GOT3 (cell line): ENCODE measurements at regions not wholly inside any gene's neighbourhood (a gene's known extent, or its start where the extent isn't known, plus 50 kb on each side); places are given as distances from the start of the nearest gene placed in this dataset.

Source experiments
- DNase-seq: peaks from one replicate; lab custom pipeline; 2025; ENCODE audit warnings: mixed read lengths; lab: John Stamatoyannopoulos, UW

- no peak for DNase-seq
Measured at GRCh38 chr11:121794671-121795141, 321.3 kb downstream of the BLID start.

- no peak for DNase-seq
Measured at GRCh38 chr11:121793916-121794315, 322.1 kb downstream of the BLID start.

- no peak for DNase-seq
Measured at GRCh38 chr11:121793291-121793690, 322.7 kb downstream of the BLID start.

GRCh38 chr11:121792185-121792584, 323.8 kb downstream of the BLID start:
- DNase-seq = no peak

- DNase-seq = no peak
Measured at GRCh38 chr11:121790430-121790829, 325.6 kb downstream of the BLID start.

GRCh38 chr11:121780971-121781370, 328.2 kb upstream of the SORL1-AS1 start:
- DNase-seq = no peak

GRCh38 chr11:121777056-121777455, 324.3 kb upstream of the SORL1-AS1 start:
- DNase-seq = no peak

- DNase-seq = no peak
Measured at GRCh38 chr11:121775276-121775675, 322.5 kb upstream of the SORL1-AS1 start.

- DNase-seq = no peak
Measured at GRCh38 chr11:121773076-121773475, 320.3 kb upstream of the SORL1-AS1 start.

GRCh38 chr11:121770939-121771595, 318.3 kb upstream of the SORL1-AS1 start:
- no peak for DNase-seq

- DNase-seq = no peak
Measured at GRCh38 chr11:121769191-121769590, 316.4 kb upstream of the SORL1-AS1 start.

- DNase-seq = no peak
Measured at GRCh38 chr11:121767433-121767832, 314.7 kb upstream of the SORL1-AS1 start.

- DNase-seq = no peak
Measured at GRCh38 chr11:121766991-121767390, 314.2 kb upstream of the SORL1-AS1 start.

GRCh38 chr11:121766166-121766565, 313.4 kb upstream of the SORL1-AS1 start:
- DNase-seq = no peak

GRCh38 chr11:121763526-121763925, 310.8 kb upstream of the SORL1-AS1 start:
- DNase-seq = no peak

- no peak for DNase-seq
Measured at GRCh38 chr11:121762820-121763219, 310.1 kb upstream of the SORL1-AS1 start.

GRCh38 chr11:121761186-121761585, 308.4 kb upstream of the SORL1-AS1 start:
- DNase-seq = no peak

- DNase-seq = no peak
Measured at GRCh38 chr11:121757480-121758125, 304.8 kb upstream of the SORL1-AS1 start.

GRCh38 chr11:121755906-121756305, 303.1 kb upstream of the SORL1-AS1 start:
- no peak for DNase-seq

GRCh38 chr11:121755191-121755590, 302.4 kb upstream of the SORL1-AS1 start:
- DNase-seq = no peak

- DNase-seq = no peak
Measured at GRCh38 chr11:121754598-121754997, 301.8 kb upstream of the SORL1-AS1 start.

GRCh38 chr11:121749691-121750090, 296.9 kb upstream of the SORL1-AS1 start:
- no peak for DNase-seq

GRCh38 chr11:121748068-121748467, 295.3 kb upstream of the SORL1-AS1 start:
- DNase-seq = no peak

GRCh38 chr11:121743285-121743684, 290.5 kb upstream of the SORL1-AS1 start:
- no peak for DNase-seq
